Endothelial cell of umbilical vein (primary cell): ENCODE measurements at regions not wholly inside any gene's neighbourhood (a gene's known extent, or its start where the extent isn't known, plus 50 kb on each side); places are given as distances from the start of the nearest gene placed in this dataset.
"Not testable (repeated sequence)": the region's sequence is repeated elsewhere in the genome, so short reads cannot be mapped to it uniquely, and the experiment has no call there.

Source experiments
- BruUV-seq: library from RNA; stranded (reverse); fragments of 400-500 nt; replicated peaks from 2 replicates; lab custom pipeline; 2021; lab: Mats Ljungman, UMichigan
- CTCF ChIA-PET: fragments of 300-600, 350-600 bp; sonication (Branson Sonifier 250); formaldehyde crosslinking; loops from one replicate; lab custom pipeline; 2021; ENCODE audit warnings: antibody characterized with exemption, inconsistent platforms; lab: Charles Lee
- POLR2A ChIA-PET: fragments of 300-600, 350-600 bp; sonication (Branson Sonifier 250); formaldehyde crosslinking; loops from one replicate; lab custom pipeline; 2021; ENCODE audit warnings: antibody characterized with exemption, inconsistent platforms; lab: Charles Lee
- DNase-seq: peaks from one replicate; pipeline ENCODE4 v3.0.0-alpha.2; 2011; ENCODE audit warnings: low read depth, low spot score
- FAIRE-seq: peaks from 2 replicates; lab custom pipeline; 2011; peaks lifted over from hg19 to GRCh38; lab: Jason Lieb, UNC
- H2AFZ ChIP-seq: 2 replicates; pipeline ENCODE4 v1.6.0; 2012; ENCODE audit warnings: low read depth, low read length, control low read depth, inconsistent platforms
- H3K27ac ChIP-seq: 2 replicates; pipeline ENCODE4 v1.5.1; 2011; ENCODE audit warnings: low read depth, mild to moderate bottlenecking, control low read depth, low read length, moderate library complexity; ENCODE audit not compliant: insufficient read depth
- H3K27me3 ChIP-seq, 2 experiments: 2 replicates each; pipeline versions ENCODE4 v1.6.0 to v1.6.1; 2011; ENCODE audit warnings: low read length in 2 of 2, mixed read lengths in 1 of 2; ENCODE audit not compliant: control insufficient read depth in 2 of 2, insufficient read depth in 2 of 2
- H3K36me3 ChIP-seq, 2 experiments: 2 replicates in 1 of 2; 3 replicates in 1 of 2; pipeline ENCODE4 v1.5.1; 2011; ENCODE audit warnings: low read length in 2 of 2, mild to moderate bottlenecking in 1 of 2, moderate library complexity in 1 of 2; ENCODE audit not compliant: control insufficient read depth in 2 of 2, insufficient read depth in 2 of 2; ENCODE audit errors: extremely low read depth in 1 of 2
- H3K4me1 ChIP-seq: 3 replicates; pipeline ENCODE4 v1.5.1; 2011; ENCODE audit warnings: mild to moderate bottlenecking, low read length; ENCODE audit not compliant: control insufficient read depth, insufficient read depth; ENCODE audit errors: extremely low read depth
- H3K4me2 ChIP-seq: 2 replicates; pipeline ENCODE4 v1.6.1; 2011; ENCODE audit warnings: low read length, control low read depth, mixed read lengths; ENCODE audit not compliant: insufficient read depth
- H3K4me3 ChIP-seq, 3 experiments: fragments of 200-600 bp in 1 of 3; sonication (generic), shearing (Covaris generic) in 1 of 3; replicated peaks in 1 of 3; 2 replicates each; pipeline ENCODE4 v1.5.1; 2011 to 2016; ENCODE audit warnings: control low read depth in 3 of 3, low read length in 3 of 3, mild to moderate bottlenecking in 2 of 3, inconsistent platforms in 1 of 3, low read depth in 1 of 3, moderate library complexity in 1 of 3; ENCODE audit not compliant: insufficient read depth in 1 of 3
- H3K79me2 ChIP-seq: 2 replicates; pipeline ENCODE4 v1.6.0; 2012; ENCODE audit warnings: low read length, inconsistent platforms; ENCODE audit not compliant: control insufficient read depth, insufficient read depth
- H3K9ac ChIP-seq: replicated peaks from 2 replicates; pipeline ENCODE3; 2011; ENCODE audit warnings: low read length, control low read depth; ENCODE audit not compliant: insufficient read depth; ENCODE audit errors: extremely low read depth
- H3K9me1 ChIP-seq: replicated peaks from 3 replicates; pipeline ENCODE4 v1.6.0; 2011; ENCODE audit warnings: mild to moderate bottlenecking, low read length; ENCODE audit not compliant: control insufficient read depth, insufficient read depth; ENCODE audit errors: extremely low read depth
- H3K9me3 ChIP-seq: replicated peaks from 2 replicates; pipeline ENCODE4 v1.5.1; 2012; ENCODE audit warnings: low read length, inconsistent platforms; ENCODE audit not compliant: control insufficient read depth, insufficient read depth
- H4K20me1 ChIP-seq: replicated peaks from 2 replicates; pipeline ENCODE3; 2011; ENCODE audit warnings: mild to moderate bottlenecking, low read length; ENCODE audit not compliant: control insufficient read depth, insufficient read depth; ENCODE audit errors: extremely low read depth
- CTCF ChIP-seq, 2 donors: IDR thresholded peaks; 1 replicate in 1 of 2; 2 replicates in 1 of 2; pipeline ENCODE4 v1.5.1; 2011; ENCODE audit warnings: low read length in 2 of 2, mild to moderate bottlenecking in 2 of 2, moderate library complexity in 2 of 2, control low read depth in 1 of 2, inconsistent platforms in 1 of 2, low read depth in 1 of 2; ENCODE audit not compliant: insufficient read depth in 1 of 2; ENCODE audit errors: extremely low read depth in 1 of 2
- EZH2 ChIP-seq: IDR thresholded peaks from 2 replicates; pipeline ENCODE4 v1.6.1; 2012; ENCODE audit warnings: borderline replicate concordance, low read depth, mild to moderate bottlenecking, moderate library complexity, low read length, inconsistent platforms; ENCODE audit not compliant: severe bottlenecking
- FOS ChIP-seq: IDR thresholded peaks from 2 replicates; pipeline ENCODE4 v1.6.1; 2011; ENCODE audit warnings: mild to moderate bottlenecking, low read length, moderate library complexity, borderline replicate concordance; ENCODE audit not compliant: insufficient read depth
- GATA2 ChIP-seq: IDR thresholded peaks from 2 replicates; pipeline ENCODE4 v1.7.0; 2011; ENCODE audit warnings: low read depth, mild to moderate bottlenecking, moderate library complexity, mixed read lengths, low read length; ENCODE audit not compliant: insufficient read length, insufficient read depth
- JUN ChIP-seq: IDR thresholded peaks from 2 replicates; pipeline ENCODE4 v1.6.1; 2011; ENCODE audit warnings: borderline replicate concordance, low read depth; ENCODE audit not compliant: insufficient read length, insufficient read depth
- MYC ChIP-seq: IDR thresholded peaks from one replicate; pipeline ENCODE4 v1.6.1; 2011; ENCODE audit warnings: mild to moderate bottlenecking, low read depth, low read length
- POLR2A ChIP-seq: IDR thresholded peaks from 2 replicates; pipeline ENCODE4 v1.6.1; 2012; ENCODE audit warnings: low read depth, mild to moderate bottlenecking, control low read depth, low read length
- POLR2AphosphoS5 ChIP-seq: IDR thresholded peaks from 2 replicates; pipeline ENCODE4 v1.6.1; 2012; ENCODE audit warnings: low read depth, mild to moderate bottlenecking, control low read depth, low read length, moderate library complexity; ENCODE audit not compliant: insufficient read depth
- dilution Hi-C: fragments of 300-500 bp; cut with MboI; formaldehyde crosslinking; loops from one replicate; pipeline ENCODE4 v1.15.0; 2019; ENCODE audit warnings: low sequenced_read_pairs; ENCODE audit not compliant: extremely low pct_ligation_motif_present
- intact Hi-C: fragments of 100-400 bp; cut with micrococcal nuclease; formaldehyde crosslinking; loops from one replicate; pipeline ENCODE4 v1.10.0; 2022
- TF ChIP-seq, protein P1 (sequence below): IDR thresholded peaks from 2 replicates; pipeline ENCODE4 v1.6.1; 2011; ENCODE audit not compliant: insufficient read depth, insufficient read length

GRCh38 chr4:153099391-153100140 lies 104.7 kb upstream of the TRIM2 start:
- dilution Hi-C loops (no loop called here), intact Hi-C loops (no loop called here)
- Histone ChIP-seq H4K20me1 (no peaks in the 10 kb centered on the region), H3K9me1 (no peaks in the 10 kb centered on the region), H3K4me2 (no peak overlapping the region), H3K9me3 (no peaks in the 10 kb centered on the region), H3K27ac (no peak overlapping the region), H3K79me2 (no peaks in the 10 kb centered on the region), H3K4me1 (no peaks in the 10 kb centered on the region), H3K27me3 (peaks cover 0 to 4% of the 10 kb centered on the region in 2 experiments), H2AFZ (no peak overlapping the region), H3K9ac (no peak overlapping the region), H3K4me3 (no peak overlapping the region), H3K36me3 (no peaks in the 10 kb centered on the region)
- FAIRE-seq (no peak), DNase-seq (no peak)
- no TSS peak for BruUV-seq
- ChIA-PET POLR2A (no interaction called here), CTCF (interaction anchor here (1.3 to 3.4 kb wide), 3 partner anchors 11 to 28 kb away, joined by 3 to 15 read pairs (median 4); no protein-coding TSS in a partner anchor)
- no peak for TF ChIP-seq POLR2A
- no peak for TF ChIP-seq GATA2
- TF ChIP-seq EZH2, result no peak
- TF ChIP-seq FOS, result no peak
- TF ChIP-seq JUN, result no peak
- TF ChIP-seq POLR2AphosphoS5, result no peak
- TF ChIP-seq, protein P1, sequence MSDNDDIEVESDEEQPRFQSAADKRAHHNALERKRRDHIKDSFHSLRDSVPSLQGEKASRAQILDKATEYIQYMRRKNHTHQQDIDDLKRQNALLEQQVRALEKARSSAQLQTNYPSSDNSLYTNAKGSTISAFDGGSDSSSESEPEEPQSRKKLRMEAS, result no peak
- no peak for TF ChIP-seq MYC
- no peak for TF ChIP-seq CTCF (IDR thresholded peaks at IDR 0.05; ENCODE audit: extremely low read depth in 1 of 2, insufficient read depth in 1 of 2, low read depth in 1 of 2, low read length in 2 of 2)

- CTCF ChIA-PET, result interaction anchor here (0.8 to 2.3 kb wide), 5 partner anchors 9 to 23 kb away, joined by 3 to 10 read pairs (median 6); no protein-coding TSS in a partner anchor
- H3K9me1 ChIP-seq, dilution Hi-C loops, H3K4me1 ChIP-seq, H3K4me3 ChIP-seq, H3K27ac ChIP-seq, H3K4me2 ChIP-seq, H3K27me3 ChIP-seq, BruUV-seq, H3K79me2 ChIP-seq, H2AFZ ChIP-seq, FAIRE-seq, H3K9ac ChIP-seq, POLR2A ChIA-PET, intact Hi-C loops, H4K20me1 ChIP-seq, H3K36me3 ChIP-seq, H3K9me3 ChIP-seq, DNase-seq: not testable (repeated sequence)
These were observed 97.5 kb upstream of the TRIM2 start for GRCh38 chr4:153106736-153107135.
